H9 (cell line): ENCODE measurements at regions not wholly inside any gene's neighbourhood (a gene's known extent, or its start where the extent isn't known, plus 50 kb on each side); places are given as distances from the start of the nearest gene placed in this dataset.
"Not testable (repeated sequence)": the region's sequence is repeated elsewhere in the genome, so short reads cannot be mapped to it uniquely, and the experiment has no call there.

Experiments used
- DNase-seq: peaks from one replicate; pipeline ENCODE4 v3.0.0-alpha.2; 2017
- H2AFZ ChIP-seq: one replicate; pipeline ENCODE4 v1.6.1; 2013; ENCODE audit warnings: mild to moderate bottlenecking, low read length, control low read depth, moderate library complexity
- H2AK5ac ChIP-seq: 2 replicates; pipeline ENCODE4 v1.6.1; 2013; ENCODE audit warnings: low read length, control low read depth, mixed read lengths; ENCODE audit not compliant: insufficient read length
- H2BK120ac ChIP-seq: one replicate; pipeline ENCODE4 v1.6.1; 2013; ENCODE audit warnings: low read depth, mild to moderate bottlenecking, low read length, control low read depth, inconsistent platforms; ENCODE audit not compliant: poor library complexity, severe bottlenecking
- H2BK12ac ChIP-seq: 2 replicates; pipeline ENCODE4 v1.6.1; 2013; ENCODE audit warnings: low read length, control low read depth, mixed read lengths, low read depth; ENCODE audit not compliant: insufficient read length
- H2BK15ac ChIP-seq: 2 replicates; pipeline ENCODE4 v1.6.1; 2013; ENCODE audit warnings: low read depth, low read length, control low read depth
- H2BK20ac ChIP-seq: one replicate; pipeline ENCODE4 v1.6.1; 2013; ENCODE audit warnings: low read depth, mild to moderate bottlenecking, low read length, control low read depth, inconsistent platforms; ENCODE audit not compliant: poor library complexity, severe bottlenecking
- H2BK5ac ChIP-seq: 2 replicates; pipeline ENCODE4 v1.6.1; 2013; ENCODE audit warnings: low read length, control low read depth, mixed read lengths; ENCODE audit not compliant: insufficient read length
- H3K14ac ChIP-seq: 2 replicates; pipeline ENCODE4 v1.6.1; 2013; ENCODE audit warnings: low read length, control low read depth; ENCODE audit not compliant: insufficient read depth
- H3K18ac ChIP-seq: 2 replicates; pipeline ENCODE4 v1.6.1; 2013; ENCODE audit warnings: low read depth, mild to moderate bottlenecking, mixed read lengths, low read length, control low read depth; ENCODE audit not compliant: insufficient read length
- H3K23ac ChIP-seq: 2 replicates; pipeline ENCODE4 v1.6.1; 2013; ENCODE audit warnings: low read length, control low read depth, mixed read lengths, low read depth; ENCODE audit not compliant: insufficient read length
- H3K23me2 ChIP-seq: 2 replicates; pipeline ENCODE4 v1.6.1; 2013; ENCODE audit warnings: low read depth, mild to moderate bottlenecking, mixed read lengths, low read length, control low read depth; ENCODE audit not compliant: insufficient read length, poor library complexity, severe bottlenecking
- H3K27ac ChIP-seq: 2 replicates; pipeline ENCODE4 v1.5.1; 2013; ENCODE audit warnings: low read length, control low read depth, mixed read lengths, low read depth; ENCODE audit not compliant: insufficient read length
- H3K27me3 ChIP-seq: 2 replicates; pipeline ENCODE4 v1.6.1; 2013; ENCODE audit warnings: low read length, control low read depth, inconsistent platforms; ENCODE audit not compliant: insufficient read depth
- H3K4ac ChIP-seq: 2 replicates; pipeline ENCODE4 v1.6.1; 2013; ENCODE audit warnings: low read depth, mild to moderate bottlenecking, control low read depth, inconsistent platforms, low read length, moderate library complexity
- H3K4me1 ChIP-seq: 2 replicates; pipeline ENCODE4 v1.6.1; 2013; ENCODE audit warnings: low read length, control low read depth, inconsistent platforms; ENCODE audit not compliant: insufficient read depth
- H3K4me2 ChIP-seq: 2 replicates; pipeline ENCODE4 v1.6.1; 2013; ENCODE audit warnings: low read length, control low read depth, mixed read lengths; ENCODE audit not compliant: insufficient read length, insufficient read depth
- H3K56ac ChIP-seq: 2 replicates; pipeline ENCODE4 v1.6.1; 2013; ENCODE audit warnings: low read depth, mild to moderate bottlenecking, mixed read lengths, low read length, control low read depth; ENCODE audit not compliant: insufficient read length
- H3K79me1 ChIP-seq: 2 replicates; pipeline ENCODE4 v1.6.1; 2013; ENCODE audit warnings: low read depth, mild to moderate bottlenecking, moderate library complexity, low read length, control low read depth, inconsistent platforms; ENCODE audit not compliant: insufficient read depth, poor library complexity, severe bottlenecking
- H3K79me2 ChIP-seq: 2 replicates; pipeline ENCODE4 v1.6.1; 2013; ENCODE audit warnings: low read length, control low read depth, inconsistent platforms; ENCODE audit not compliant: insufficient read depth
- H3K9ac ChIP-seq: 2 replicates; pipeline ENCODE4 v1.6.1; 2013; ENCODE audit warnings: low read length, control low read depth, mixed read lengths; ENCODE audit not compliant: insufficient read length; ENCODE audit errors: extremely low read depth
- H3K9me3 ChIP-seq: one replicate; pipeline ENCODE4 v1.6.1; 2013; ENCODE audit warnings: low read depth, low read length, inconsistent platforms; ENCODE audit not compliant: control insufficient read depth
- H3T11ph ChIP-seq: one replicate; pipeline ENCODE4 v1.6.1; 2013; ENCODE audit warnings: mild to moderate bottlenecking, low read length, control low read depth, inconsistent platforms
- H4K20me1 ChIP-seq: one replicate; pipeline ENCODE4 v1.6.1; 2013; ENCODE audit not compliant: control insufficient read depth, insufficient read length, insufficient read depth
- H4K5ac ChIP-seq: 2 replicates; pipeline ENCODE4 v1.6.1; 2013; ENCODE audit warnings: low read depth, mild to moderate bottlenecking, mixed read lengths, low read length, control low read depth; ENCODE audit not compliant: insufficient read length
- H4K8ac ChIP-seq: replicated peaks from 2 replicates; pipeline ENCODE4 v1.6.1; 2013; ENCODE audit warnings: low read length, control low read depth, mixed read lengths, low read depth; ENCODE audit not compliant: insufficient read length
- H4K91ac ChIP-seq: 2 replicates; pipeline ENCODE4 v1.6.1; 2013; ENCODE audit warnings: low read depth, mild to moderate bottlenecking, moderate library complexity, mixed read lengths, low read length, control low read depth; ENCODE audit not compliant: insufficient read length
- H3K27ac Mint-ChIP-seq, 3 experiments: 2 replicates in 2 of 3; 3 replicates in 1 of 3; pipeline ENCODE4 v1.8.0; 2020 to 2021; ENCODE audit warnings: mixed read lengths in 3 of 3, mild to moderate bottlenecking in 1 of 3, moderate library complexity in 1 of 3
- H3K27me3 Mint-ChIP-seq: 2 replicates; pipeline ENCODE4 v1.8.0; 2021; ENCODE audit warnings: low read depth, mild to moderate bottlenecking, moderate library complexity, mixed read lengths
- H3K36me3 Mint-ChIP-seq, 3 experiments: 2 replicates in 2 of 3; 3 replicates in 1 of 3; pipeline ENCODE4 v1.8.0; 2020 to 2021; ENCODE audit warnings: low read depth in 3 of 3, mixed read lengths in 3 of 3; ENCODE audit not compliant: insufficient read depth in 1 of 3
- H3K4me1 Mint-ChIP-seq, 2 experiments: 2 replicates each; pipeline ENCODE4 v1.8.0; 2020; ENCODE audit warnings: mixed read lengths in 2 of 2
- H3K4me3 Mint-ChIP-seq, 2 experiments: 2 replicates in 1 of 2; 3 replicates in 1 of 2; pipeline ENCODE4 v1.8.0; 2020 to 2021; ENCODE audit warnings: mild to moderate bottlenecking in 2 of 2, mixed read lengths in 2 of 2, moderate library complexity in 1 of 2
- H3K9me3 Mint-ChIP-seq, 2 experiments: 2 replicates in 1 of 2; 3 replicates in 1 of 2; pipeline ENCODE4 v1.8.0; 2020; ENCODE audit warnings: mild to moderate bottlenecking in 2 of 2, mixed read lengths in 2 of 2, moderate library complexity in 1 of 2
- WGBS: extraction: QIAGEN DNeasy Blood & Tissue Kit; methylation state at CpG from one replicate; pipeline ENCODE4 v1.1.7; 2013; ENCODE audit warnings: missing lambda C conversion rate, low lambda C conversion rate, mixed read lengths; ENCODE audit not compliant: insufficient read length; ENCODE audit errors: extremely low coverage; 5-methylcytosine and 5-hydroxymethylcytosine counted together
- TF ChIP-seq, protein P1 (sequence below): fragments of 200-600 bp; sonication (generic); conservative IDR thresholded peaks from 3 replicates; pipeline ENCODE4 v1.8.0; 2021; ENCODE audit warnings: antibody characterized with exemption, mild to moderate bottlenecking

GRCh38 chr5:89800735-89801134 is 608.8 kb downstream of the CETN3 start:
- not testable (repeated sequence) for H2BK20ac ChIP-seq, H3K27ac ChIP-seq, H4K20me1 ChIP-seq, H4K8ac ChIP-seq, H3K23me2 ChIP-seq, H2BK12ac ChIP-seq, H3K4me1 ChIP-seq, H2BK5ac ChIP-seq, H3K56ac ChIP-seq, H3K14ac ChIP-seq, H3K4me2 ChIP-seq, H3K18ac ChIP-seq, H3T11ph ChIP-seq, H3K4me1 Mint-ChIP-seq, H2BK15ac ChIP-seq, H3K27me3 Mint-ChIP-seq, H2BK120ac ChIP-seq, H4K5ac ChIP-seq, H3K9me3 ChIP-seq, H3K23ac ChIP-seq, H3K4me3 Mint-ChIP-seq, H3K4ac ChIP-seq, H4K91ac ChIP-seq, H3K9ac ChIP-seq, H3K27ac Mint-ChIP-seq, H3K27me3 ChIP-seq, H3K9me3 Mint-ChIP-seq, H3K36me3 Mint-ChIP-seq, H3K79me2 ChIP-seq, H2AFZ ChIP-seq, H3K79me1 ChIP-seq, H2AK5ac ChIP-seq
- TF ChIP-seq, protein P1, sequence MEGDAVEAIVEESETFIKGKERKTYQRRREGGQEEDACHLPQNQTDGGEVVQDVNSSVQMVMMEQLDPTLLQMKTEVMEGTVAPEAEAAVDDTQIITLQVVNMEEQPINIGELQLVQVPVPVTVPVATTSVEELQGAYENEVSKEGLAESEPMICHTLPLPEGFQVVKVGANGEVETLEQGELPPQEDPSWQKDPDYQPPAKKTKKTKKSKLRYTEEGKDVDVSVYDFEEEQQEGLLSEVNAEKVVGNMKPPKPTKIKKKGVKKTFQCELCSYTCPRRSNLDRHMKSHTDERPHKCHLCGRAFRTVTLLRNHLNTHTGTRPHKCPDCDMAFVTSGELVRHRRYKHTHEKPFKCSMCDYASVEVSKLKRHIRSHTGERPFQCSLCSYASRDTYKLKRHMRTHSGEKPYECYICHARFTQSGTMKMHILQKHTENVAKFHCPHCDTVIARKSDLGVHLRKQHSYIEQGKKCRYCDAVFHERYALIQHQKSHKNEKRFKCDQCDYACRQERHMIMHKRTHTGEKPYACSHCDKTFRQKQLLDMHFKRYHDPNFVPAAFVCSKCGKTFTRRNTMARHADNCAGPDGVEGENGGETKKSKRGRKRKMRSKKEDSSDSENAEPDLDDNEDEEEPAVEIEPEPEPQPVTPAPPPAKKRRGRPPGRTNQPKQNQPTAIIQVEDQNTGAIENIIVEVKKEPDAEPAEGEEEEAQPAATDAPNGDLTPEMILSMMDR: peak; percentile 32; the same call in 1 of the 3 replicates
- no CpG with 5 or more reads among the region's 5 CpGs for WGBS
- peak; percentile 51 for DNase-seq

- H3K4me1 ChIP-seq, H4K8ac ChIP-seq, H3T11ph ChIP-seq, H4K5ac ChIP-seq, H2AFZ ChIP-seq, H3K23me2 ChIP-seq, H3K4me1 Mint-ChIP-seq, H2BK5ac ChIP-seq, H2BK12ac ChIP-seq, H3K14ac ChIP-seq, H3K27ac ChIP-seq, H3K4ac ChIP-seq, H3K79me1 ChIP-seq, H3K79me2 ChIP-seq, H4K91ac ChIP-seq, H2BK120ac ChIP-seq, H2BK20ac ChIP-seq, H3K27me3 ChIP-seq, H3K27me3 Mint-ChIP-seq, H4K20me1 ChIP-seq, H3K4me3 Mint-ChIP-seq, DNase-seq, H2BK15ac ChIP-seq, H3K23ac ChIP-seq, H3K18ac ChIP-seq, H3K9ac ChIP-seq, H3K9me3 ChIP-seq, H2AK5ac ChIP-seq, H3K4me2 ChIP-seq, H3K56ac ChIP-seq, H3K27ac Mint-ChIP-seq: not testable (repeated sequence)
- Mint-ChIP-seq H3K36me3 (peaks cover 2 to 17% (median 8%) of the 10 kb centered on the region in 3 experiments; a peak in 4 of 7 replicates), H3K9me3 (peaks cover 13 to 22% of the 10 kb centered on the region in 2 experiments; a peak in 4 of 5 replicates)
- WGBS: no CpG with 5 or more reads among the region's 6 CpGs
These were observed 615.1 kb downstream of the CETN3 start for GRCh38 chr5:89794504-89794903.
